ENCODE measurements at regions not wholly inside any gene's neighbourhood (a gene's known extent, or its start where the extent isn't known, plus 50 kb on each side); places are given as distances from the start of the nearest gene placed in this dataset.

GRCh38 chr1:101406681-101407080 is 169.9 kb downstream of the S1PR1 start:
- H3K4me3 ChIP-seq = no peak overlapping the region
- no peak overlapping the region for H3K9ac ChIP-seq (ENCODE audit: low read depth in 2 of 2, low read length in 2 of 2)
- H3K27me3 ChIP-seq = no peaks in the 10 kb centered on the region
- H3K4me1 ChIP-seq = no peaks in the 10 kb centered on the region
- H3K9me3 ChIP-seq = no peaks in the 10 kb centered on the region
- no peak overlapping the region for H3K27ac ChIP-seq
- H3K36me3 ChIP-seq = no peaks in the 10 kb centered on the region
- intact Hi-C loops (cut with DNase I) = no loop called here
- no peak for TF ChIP-seq CTCF (IDR thresholded peaks at IDR 0.05)
- DNase-seq = no peak

GRCh38 chr1:101407505-101408211 is 170.8 kb downstream of the S1PR1 start:
- TF ChIP-seq CTCF (IDR thresholded peaks at IDR 0.05) = no peak
- Histone ChIP-seq H3K27me3 (no peaks in the 10 kb centered on the region), H3K9me3 (no peaks in the 10 kb centered on the region), H3K4me1 (no peaks in the 10 kb centered on the region), H3K9ac (ENCODE audit: low read depth in 2 of 2, low read length in 2 of 2) (no peak overlapping the region), H3K4me3 (no peak overlapping the region), H3K27ac (no peak overlapping the region), H3K36me3 (no peaks in the 10 kb centered on the region)
- intact Hi-C loops (cut with DNase I) = no loop called here
- no peak for DNase-seq

GRCh38 chr1:101408212-101409042 is 171.6 kb downstream of the S1PR1 start:
- Histone ChIP-seq H3K27me3 (no peaks in the 10 kb centered on the region), H3K4me1 (no peaks in the 10 kb centered on the region), H3K27ac (no peak overlapping the region), H3K4me3 (no peak overlapping the region), H3K9me3 (no peaks in the 10 kb centered on the region), H3K9ac (ENCODE audit: low read depth in 2 of 2, low read length in 2 of 2) (no peak overlapping the region), H3K36me3 (no peaks in the 10 kb centered on the region)
- no peak for TF ChIP-seq CTCF (IDR thresholded peaks at IDR 0.05)
- intact Hi-C loops (cut with DNase I) = no loop called here
- no peak for DNase-seq

GRCh38 chr1:101409102-101409501 is 172.3 kb downstream of the S1PR1 start:
- Histone ChIP-seq H3K27ac (no peak overlapping the region), H3K4me1 (no peaks in the 10 kb centered on the region), H3K36me3 (no peaks in the 10 kb centered on the region), H3K9me3 (no peaks in the 10 kb centered on the region), H3K4me3 (no peak overlapping the region), H3K9ac (ENCODE audit: low read depth in 2 of 2, low read length in 2 of 2) (no peak overlapping the region), H3K27me3 (no peaks in the 10 kb centered on the region)
- DNase-seq = no peak
- TF ChIP-seq CTCF (IDR thresholded peaks at IDR 0.05) = no peak
- intact Hi-C loops (cut with DNase I) = no loop called here

GRCh38 chr1:101410048-101410878 is 173.4 kb downstream of the S1PR1 start:
- no peaks in the 10 kb centered on the region for H3K9me3 ChIP-seq
- no peak overlapping the region for H3K9ac ChIP-seq (ENCODE audit: low read depth in 2 of 2, low read length in 2 of 2)
- no peak overlapping the region for H3K27ac ChIP-seq
- no peaks in the 10 kb centered on the region for H3K4me1 ChIP-seq
- H3K36me3 ChIP-seq = no peaks in the 10 kb centered on the region
- no peak for DNase-seq
- TF ChIP-seq CTCF (IDR thresholded peaks at IDR 0.05) = no peak
- H3K27me3 ChIP-seq = no peaks in the 10 kb centered on the region
- intact Hi-C loops (cut with DNase I) = no loop called here
- no peak overlapping the region for H3K4me3 ChIP-seq
